ENCODE measurements at regions not wholly inside any gene's neighbourhood (a gene's known extent, or its start where the extent isn't known, plus 50 kb on each side); places are given as distances from the start of the nearest gene placed in this dataset.

DNA sequence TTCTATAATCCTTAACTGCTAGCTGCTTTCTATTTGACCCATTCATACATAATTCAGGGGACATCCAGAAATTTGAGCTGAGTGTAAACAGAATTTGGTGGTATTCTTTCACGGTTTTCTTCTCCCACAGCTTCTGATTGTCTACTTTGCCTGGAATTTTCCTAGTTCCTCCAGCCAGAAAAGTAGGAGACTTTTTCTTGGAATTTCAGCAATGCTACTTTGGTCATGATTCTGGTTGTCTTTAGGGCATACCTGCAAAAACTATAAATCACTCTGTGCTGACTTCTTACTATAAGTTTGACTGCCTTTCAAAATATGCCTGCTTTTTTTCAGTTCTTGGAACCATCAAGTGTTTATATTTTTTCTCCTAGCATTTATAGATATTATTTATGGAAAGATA is 260.2 kb downstream of the TMEM38B start:
- DNase-seq (ENCODE audit: low spot score) = no peak
- ChIA-PET CTCF (interaction anchor here (0.7 kb wide), 1 partner anchor 1183 kb away, joined by 5 read pairs; no protein-coding TSS in a partner anchor), POLR2A (ENCODE audit: low non-redundant PET) (no interaction called here)
- no peak overlapping the region for H3K27ac ChIP-seq
- TF ChIP-seq, protein P1, sequence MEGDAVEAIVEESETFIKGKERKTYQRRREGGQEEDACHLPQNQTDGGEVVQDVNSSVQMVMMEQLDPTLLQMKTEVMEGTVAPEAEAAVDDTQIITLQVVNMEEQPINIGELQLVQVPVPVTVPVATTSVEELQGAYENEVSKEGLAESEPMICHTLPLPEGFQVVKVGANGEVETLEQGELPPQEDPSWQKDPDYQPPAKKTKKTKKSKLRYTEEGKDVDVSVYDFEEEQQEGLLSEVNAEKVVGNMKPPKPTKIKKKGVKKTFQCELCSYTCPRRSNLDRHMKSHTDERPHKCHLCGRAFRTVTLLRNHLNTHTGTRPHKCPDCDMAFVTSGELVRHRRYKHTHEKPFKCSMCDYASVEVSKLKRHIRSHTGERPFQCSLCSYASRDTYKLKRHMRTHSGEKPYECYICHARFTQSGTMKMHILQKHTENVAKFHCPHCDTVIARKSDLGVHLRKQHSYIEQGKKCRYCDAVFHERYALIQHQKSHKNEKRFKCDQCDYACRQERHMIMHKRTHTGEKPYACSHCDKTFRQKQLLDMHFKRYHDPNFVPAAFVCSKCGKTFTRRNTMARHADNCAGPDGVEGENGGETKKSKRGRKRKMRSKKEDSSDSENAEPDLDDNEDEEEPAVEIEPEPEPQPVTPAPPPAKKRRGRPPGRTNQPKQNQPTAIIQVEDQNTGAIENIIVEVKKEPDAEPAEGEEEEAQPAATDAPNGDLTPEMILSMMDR (conservative IDR thresholded peaks at IDR 0.05; ENCODE audit: low read depth) = no peak

- H3K27ac ChIP-seq = no peak overlapping the region
- ChIA-PET CTCF (no interaction called here), POLR2A (ENCODE audit: low non-redundant PET) (no interaction called here)
- no peak for DNase-seq (ENCODE audit: low spot score)
- TF ChIP-seq, protein P1 (conservative IDR thresholded peaks at IDR 0.05; ENCODE audit: low read depth) = no peak
Observed at GRCh38 chr9:105957830-105958229, 263.5 kb downstream of the TMEM38B start.

DNA sequence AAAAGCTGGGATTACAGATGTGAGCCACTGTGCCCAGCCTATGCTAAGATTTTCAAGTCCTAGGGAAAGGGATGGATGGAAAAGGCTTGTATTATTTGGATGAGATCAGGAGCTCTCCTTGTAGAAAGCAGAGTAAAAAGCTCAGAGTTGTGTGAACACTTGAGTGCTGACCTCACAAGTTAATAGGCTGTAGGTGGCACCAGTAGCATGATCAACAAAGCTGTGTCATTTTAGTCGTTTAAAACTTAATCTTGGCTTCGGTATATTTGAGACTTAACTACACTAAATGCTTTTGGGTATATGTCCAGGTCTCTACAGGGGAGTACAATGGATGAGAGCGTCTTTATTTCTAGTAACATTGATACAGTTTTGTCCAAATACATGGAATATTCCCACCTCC is 264.2 kb downstream of the TMEM38B start:
- H3K27ac ChIP-seq = no peak overlapping the region
- DNase-seq (ENCODE audit: low spot score) = no peak
- TF ChIP-seq, protein P1 (conservative IDR thresholded peaks at IDR 0.05; ENCODE audit: low read depth) = no peak
- CTCF ChIA-PET = no interaction called here
- POLR2A ChIA-PET (ENCODE audit: low non-redundant PET) = no interaction called here

GRCh38 chr9:105959531-105959930 is 265.2 kb downstream of the TMEM38B start:
- H3K27ac ChIP-seq = no peak overlapping the region
- no peak for DNase-seq (ENCODE audit: low spot score)
- POLR2A ChIA-PET (ENCODE audit: low non-redundant PET) = no interaction called here
- CTCF ChIA-PET = interaction anchor here (0.6 kb wide), 1 partner anchor 816 kb away, joined by 3 read pairs; no protein-coding TSS in a partner anchor
- TF ChIP-seq, protein P1 (conservative IDR thresholded peaks at IDR 0.05; ENCODE audit: low read depth) = no peak

- DNase-seq (ENCODE audit: low spot score) = no peak
- TF ChIP-seq, protein P1 (conservative IDR thresholded peaks at IDR 0.05; ENCODE audit: low read depth) = no peak
- ChIA-PET POLR2A (ENCODE audit: low non-redundant PET) (no interaction called here), CTCF (no interaction called here)
- H3K27ac ChIP-seq = no peak overlapping the region
Observed at GRCh38 chr9:105963343-105964099, 269.2 kb downstream of the TMEM38B start.

- POLR2A ChIA-PET (ENCODE audit: low non-redundant PET) = no interaction called here
- CTCF ChIA-PET = no interaction called here
- no peak overlapping the region for H3K27ac ChIP-seq
- DNase-seq (ENCODE audit: low spot score) = no peak
- TF ChIP-seq, protein P1 (conservative IDR thresholded peaks at IDR 0.05; ENCODE audit: low read depth) = no peak
Observed at GRCh38 chr9:105964156-105964555, 269.8 kb downstream of the TMEM38B start.
